Stimulated activated CD8-positive, alpha-beta memory T cell treated with anti-CD3 and anti-CD28 coated beads, Interleukin-7, amount 100 ng/mL, for 24 hours (primary cell): ENCODE measurements at regions not wholly inside any gene's neighbourhood (a gene's known extent, or its start where the extent isn't known, plus 50 kb on each side); places are given as distances from the start of the nearest gene placed in this dataset.

Experiments used
- DNase-seq: peaks from one replicate; pipeline ENCODE4 v3.0.0-alpha.2; 2020; ENCODE audit warnings: low read depth

DNA sequence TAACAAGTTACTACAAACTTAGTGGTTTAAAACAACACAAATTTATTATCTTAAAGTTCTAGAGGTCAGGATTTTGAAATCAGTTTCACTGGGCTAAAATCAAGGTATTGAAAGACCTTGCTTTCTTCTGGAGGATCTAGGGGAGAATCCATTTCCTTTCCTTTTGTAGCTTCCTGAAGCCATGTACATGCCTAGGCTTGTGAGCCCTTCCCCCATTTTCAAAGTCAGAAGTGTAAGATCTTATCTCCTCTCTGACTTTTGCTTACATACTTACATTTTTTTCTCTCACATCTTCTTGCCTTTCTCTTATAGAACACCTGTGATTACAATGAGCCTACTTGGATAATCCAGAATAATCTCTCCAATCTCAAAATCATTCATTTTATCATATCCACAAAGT lies 78.7 kb upstream of the MBOAT2 start:
- DNase-seq: no peak

DNA sequence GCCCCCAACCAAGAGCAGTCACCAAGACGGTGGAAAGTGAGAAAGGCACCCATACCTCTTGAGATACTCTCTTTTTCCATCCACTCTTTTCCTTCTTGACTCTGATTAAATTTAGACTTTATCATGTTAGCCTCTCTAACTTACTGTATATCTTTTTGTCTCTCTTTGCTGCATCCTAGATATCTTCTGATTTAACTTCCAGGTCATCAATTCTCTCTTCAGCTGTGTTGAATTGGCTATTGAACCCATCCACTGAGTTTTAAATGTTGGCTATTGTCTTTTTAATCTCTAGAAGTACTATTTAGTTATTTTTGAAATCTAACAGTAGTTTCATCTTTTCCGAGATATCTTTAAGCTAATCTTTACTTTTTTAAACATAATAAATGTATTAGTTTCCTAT lies 78.3 kb upstream of the MBOAT2 start:
- no peak for DNase-seq

DNA sequence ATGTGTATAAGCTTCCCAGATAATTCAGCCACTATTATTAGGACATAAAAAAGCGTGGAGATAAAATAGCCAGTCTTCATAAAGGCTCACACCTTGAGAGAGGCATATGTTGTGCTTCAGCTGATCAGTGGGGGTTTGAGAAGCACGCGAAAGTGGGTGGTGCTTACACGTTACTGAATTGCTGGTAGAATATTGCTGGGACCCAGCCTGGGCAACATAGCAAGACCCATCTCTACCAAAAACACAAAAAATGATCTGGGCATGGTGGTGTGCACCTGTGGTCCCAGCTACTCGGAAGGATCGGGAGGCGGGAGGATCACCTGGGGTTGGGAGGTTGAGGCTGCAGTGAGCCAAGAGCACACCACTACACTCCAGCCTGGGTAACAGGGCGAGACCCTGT lies 74.9 kb upstream of the MBOAT2 start:
- no peak for DNase-seq

DNA sequence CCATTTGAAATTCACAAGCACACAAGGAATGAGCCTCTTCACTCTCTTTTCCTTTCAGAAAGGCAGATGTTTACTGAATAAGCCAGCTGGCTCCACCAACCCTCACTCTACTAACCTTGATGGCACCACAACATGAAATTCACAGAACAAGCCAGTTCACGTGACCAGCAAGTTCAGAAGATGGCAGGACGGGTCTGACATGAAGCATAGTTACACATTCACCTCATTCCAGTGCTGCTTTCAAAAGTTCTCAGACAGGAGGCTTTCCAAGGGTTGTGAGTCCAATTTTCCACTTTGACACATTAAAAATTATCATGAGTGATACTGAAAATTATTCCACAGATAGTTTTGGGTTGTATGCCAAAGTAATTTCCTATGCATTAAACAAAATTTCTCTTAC lies 74.2 kb upstream of the MBOAT2 start:
- DNase-seq: no peak

DNA sequence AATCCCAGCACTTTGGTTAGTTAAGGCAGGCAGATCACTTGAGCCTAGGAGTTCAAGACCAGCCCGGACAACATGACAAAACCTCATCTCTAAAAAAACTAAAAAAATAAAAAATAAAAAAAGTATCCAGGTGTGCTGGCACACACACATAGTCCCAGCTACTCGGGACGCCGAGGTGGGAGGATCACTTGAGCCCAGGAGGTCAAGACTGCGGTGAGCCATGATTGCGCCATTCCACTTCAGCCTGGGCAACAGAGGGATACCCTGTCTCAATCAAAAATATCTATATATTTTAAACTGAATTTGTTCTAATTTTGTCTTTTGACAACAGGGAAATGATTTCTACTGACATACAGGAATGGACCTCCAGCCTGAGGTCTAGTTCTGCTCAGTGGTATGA lies 73.3 kb upstream of the MBOAT2 start:
- no peak for DNase-seq

DNA sequence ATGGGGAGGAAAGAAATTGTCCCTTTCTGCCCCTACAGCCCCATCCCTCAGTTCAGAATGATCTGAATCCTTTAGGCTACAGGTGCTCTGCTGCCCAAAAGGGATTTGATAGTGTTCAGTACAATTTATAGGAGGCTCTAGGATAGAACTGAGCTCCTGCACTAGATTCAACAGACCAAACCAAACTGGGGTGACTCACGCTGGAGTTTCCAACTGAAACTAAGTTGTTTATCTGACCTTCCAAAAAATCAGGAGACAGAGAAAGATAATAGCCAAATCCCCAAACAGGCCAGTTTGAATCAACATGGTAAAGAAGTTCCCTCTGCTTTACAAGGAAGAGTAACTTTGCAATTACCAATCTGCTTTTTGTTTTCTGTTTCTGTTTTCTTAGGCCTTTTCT lies 72.7 kb upstream of the MBOAT2 start:
- DNase-seq: no peak

DNA sequence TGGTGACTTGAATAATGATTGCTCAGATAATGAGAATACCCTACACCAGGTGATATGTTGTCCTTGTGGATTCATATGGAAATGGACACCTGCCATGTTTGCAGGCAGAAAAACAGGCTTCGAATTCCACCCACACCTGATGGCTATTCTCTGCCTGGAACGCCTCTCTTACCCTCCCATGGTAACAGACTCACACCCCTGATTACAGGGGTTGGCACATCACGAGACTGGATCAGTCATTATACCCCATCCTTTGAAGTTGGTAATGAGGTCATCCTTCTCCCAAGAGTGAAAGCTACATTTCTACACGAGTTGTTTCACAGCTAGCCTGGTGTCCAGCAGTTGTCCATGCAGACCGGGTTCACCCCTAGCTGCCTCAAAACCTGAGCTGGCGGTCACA lies 71.4 kb upstream of the MBOAT2 start:
- DNase-seq: no peak

DNA sequence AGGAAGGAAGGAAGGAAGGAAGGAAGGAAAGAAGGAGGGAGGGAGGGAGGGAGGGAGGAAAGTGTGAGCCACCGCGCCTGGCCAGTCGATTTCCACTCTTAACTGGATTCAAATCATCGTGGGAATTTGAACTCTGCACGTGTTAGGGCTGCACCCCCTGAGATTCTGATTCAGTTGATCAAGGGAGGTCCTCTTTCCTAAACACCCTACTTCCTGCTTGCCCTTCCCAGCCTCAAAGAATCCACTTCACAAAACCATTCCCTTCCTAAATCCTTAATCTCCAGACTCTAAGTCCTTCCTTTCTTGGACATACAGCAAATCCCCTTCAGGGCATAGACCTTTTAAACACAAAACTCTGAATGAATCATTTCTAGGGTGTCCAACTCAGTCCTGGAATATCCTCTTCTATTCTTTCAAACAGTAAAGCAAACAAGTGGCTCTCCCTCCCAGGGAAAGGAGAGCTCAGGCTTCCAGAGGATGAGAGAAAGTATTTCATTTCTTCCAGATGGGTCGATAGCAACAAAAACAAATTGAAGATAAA lies 68.2 kb upstream of the MBOAT2 start:
- no peak for DNase-seq

DNA sequence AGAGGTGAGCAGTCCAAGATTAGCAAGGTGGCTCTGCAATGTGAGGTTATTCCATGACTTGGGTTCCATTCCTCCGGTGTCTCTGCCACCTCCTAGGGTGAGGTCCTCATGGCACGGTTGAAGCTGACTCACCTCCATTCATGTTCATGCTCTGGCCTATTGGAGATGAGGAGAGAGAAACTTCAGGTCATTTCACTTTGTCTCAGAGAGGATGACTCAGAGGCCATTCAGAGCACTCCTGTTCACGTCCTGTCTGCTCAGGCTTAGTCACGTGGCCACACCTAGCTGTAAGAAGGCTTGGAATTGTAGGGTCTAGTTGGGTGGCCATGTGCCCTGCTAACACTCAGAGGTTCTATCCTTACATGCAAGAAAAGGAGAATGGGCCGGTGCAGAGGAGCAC lies 67.5 kb upstream of the MBOAT2 start:
- no peak for DNase-seq

DNA sequence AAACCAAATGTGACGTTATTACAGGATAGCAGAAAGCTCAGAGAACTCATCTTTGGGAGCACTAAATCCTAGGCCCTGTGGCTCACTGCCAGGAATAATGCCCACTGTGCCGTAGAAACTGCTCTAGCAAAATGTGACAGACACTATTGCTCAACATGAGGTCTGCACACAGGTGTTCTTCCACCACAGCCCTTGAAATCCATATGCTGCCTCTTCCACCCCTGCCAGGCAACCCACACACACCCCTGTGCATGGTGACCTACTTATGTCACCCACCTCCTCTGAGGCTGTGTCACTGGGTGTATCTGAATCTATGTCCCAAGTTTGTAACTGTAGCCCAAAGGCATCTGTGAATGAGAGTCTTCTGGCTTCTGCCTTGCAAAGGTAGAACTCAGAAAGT lies 66.1 kb upstream of the MBOAT2 start:
- DNase-seq: no peak

DNA sequence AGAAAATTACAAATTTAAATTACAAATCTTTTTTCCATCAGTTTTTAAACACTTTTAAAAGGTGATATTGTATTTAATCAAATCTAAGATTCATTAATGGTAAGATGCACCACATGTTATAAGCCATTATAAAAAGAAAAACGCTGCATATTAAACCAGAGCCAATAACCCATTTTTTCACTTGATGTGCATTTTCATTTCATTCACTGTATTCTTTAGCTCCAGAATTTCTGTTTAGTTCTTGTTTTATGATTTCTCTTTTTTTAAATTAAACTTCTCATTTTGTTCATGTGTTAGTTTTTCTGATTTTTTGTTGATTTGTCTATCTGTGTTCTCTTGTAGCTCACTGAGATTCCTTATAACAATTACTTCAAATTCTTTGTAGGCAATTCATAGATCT lies 62.4 kb upstream of the MBOAT2 start:
- no peak for DNase-seq

DNA sequence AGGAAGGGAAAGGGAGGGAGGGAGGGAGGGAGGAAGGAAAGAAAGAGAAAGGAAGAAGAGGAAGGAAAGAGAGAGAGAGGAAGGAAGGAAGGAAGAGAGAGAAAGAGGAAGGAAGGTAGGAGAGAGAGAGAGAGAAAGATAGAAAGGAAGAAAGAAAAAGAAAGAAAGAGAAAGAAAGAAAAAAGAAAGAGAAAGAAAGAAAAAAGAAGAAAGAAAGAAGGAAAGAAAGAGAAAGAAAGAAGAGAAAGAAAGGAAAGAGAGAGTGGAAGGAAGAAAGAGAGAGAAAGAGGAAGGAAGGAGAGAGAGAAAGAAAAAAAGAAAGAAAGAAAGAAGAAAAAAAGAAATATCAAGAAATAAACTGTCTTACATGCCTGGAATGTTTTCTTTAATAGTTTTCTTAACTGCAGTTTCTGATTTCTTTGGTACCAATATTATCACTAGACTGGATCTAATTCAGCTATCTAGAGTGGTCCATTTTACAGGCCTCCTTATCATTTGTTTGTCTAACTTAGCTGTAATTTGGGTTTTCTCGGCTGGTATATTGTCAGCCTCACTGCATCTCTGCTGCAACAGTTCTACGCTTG lies 59.6 kb upstream of the MBOAT2 start:
- DNase-seq: no peak

DNA sequence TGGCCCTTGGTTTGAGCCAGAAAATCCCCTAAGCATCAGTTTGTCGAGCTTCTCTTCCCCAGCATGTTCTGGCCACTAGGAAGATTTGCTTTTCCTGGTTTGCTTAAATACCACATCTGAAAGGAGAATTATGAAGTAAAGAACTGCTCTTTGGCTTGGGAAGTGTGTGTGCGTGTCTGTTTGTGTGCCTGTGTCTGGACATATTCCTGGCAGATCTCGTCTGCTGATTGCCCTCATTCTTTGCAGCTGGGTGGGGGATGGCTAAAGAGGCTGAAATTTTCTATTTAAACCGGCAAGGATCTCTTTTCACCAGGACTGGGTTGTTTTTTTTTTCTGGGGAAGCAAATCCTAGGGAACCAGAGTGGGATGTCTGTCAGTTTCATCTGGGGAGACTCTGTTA lies 57.3 kb upstream of the MBOAT2 start:
- no peak for DNase-seq

DNA sequence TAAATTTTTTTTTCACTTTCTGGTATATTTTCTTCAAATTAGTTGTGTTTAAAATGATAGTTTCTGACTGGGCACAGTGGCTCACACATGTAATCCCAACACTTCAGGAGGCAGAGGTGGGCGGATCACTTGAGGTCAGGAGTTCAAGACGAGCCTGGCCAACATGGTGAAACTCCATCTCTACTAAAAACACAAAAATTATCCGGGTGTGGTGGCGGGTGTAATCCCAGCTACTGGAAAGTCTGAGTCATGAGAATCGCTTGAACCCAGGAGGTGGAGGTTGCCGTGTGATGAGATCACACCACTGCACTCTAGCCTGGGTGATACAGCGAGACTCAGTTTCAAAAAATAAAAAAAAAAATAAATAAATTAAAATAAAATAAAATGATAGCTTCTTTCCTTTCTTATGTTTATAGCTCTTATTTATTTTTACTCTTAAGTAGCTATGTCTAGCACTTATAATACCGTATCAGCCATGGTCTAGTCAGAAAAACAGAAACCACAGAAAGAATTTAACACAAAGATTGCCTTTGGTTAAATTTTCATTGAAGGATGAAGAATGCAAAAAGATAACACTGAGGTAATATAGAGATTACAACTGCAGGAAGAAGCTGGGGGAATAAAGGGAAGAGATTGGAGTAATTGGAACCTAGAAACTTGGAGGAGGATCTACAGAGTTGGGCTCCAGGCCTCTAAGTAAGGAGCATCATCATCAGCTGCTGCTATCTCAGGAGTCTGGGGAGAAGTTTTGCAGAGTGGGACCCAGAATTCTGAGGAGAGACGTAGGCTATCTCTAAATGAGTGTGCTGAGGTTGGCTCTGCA lies 54.7 kb upstream of the MBOAT2 start:
- DNase-seq: no peak

DNA sequence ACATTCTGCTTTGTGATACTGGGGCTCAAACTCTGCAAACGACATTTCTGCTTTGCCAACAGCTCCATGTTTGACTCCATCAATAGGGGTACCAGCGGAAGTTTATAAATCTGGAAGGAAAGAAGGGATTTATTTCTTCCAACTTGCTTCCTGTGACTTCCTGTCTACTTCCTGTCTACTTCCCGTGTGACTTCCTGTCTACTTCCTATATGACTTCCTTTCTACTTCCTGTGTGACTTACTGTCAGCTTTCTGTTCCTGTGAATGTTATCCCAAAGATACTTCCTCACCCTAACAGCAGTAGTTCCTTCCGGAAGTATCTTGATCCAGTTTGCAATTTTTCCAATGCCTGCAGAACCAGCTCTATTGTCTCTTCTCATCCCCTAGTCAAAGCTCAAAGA lies 52.0 kb upstream of the MBOAT2 start:
- DNase-seq: no peak

DNA sequence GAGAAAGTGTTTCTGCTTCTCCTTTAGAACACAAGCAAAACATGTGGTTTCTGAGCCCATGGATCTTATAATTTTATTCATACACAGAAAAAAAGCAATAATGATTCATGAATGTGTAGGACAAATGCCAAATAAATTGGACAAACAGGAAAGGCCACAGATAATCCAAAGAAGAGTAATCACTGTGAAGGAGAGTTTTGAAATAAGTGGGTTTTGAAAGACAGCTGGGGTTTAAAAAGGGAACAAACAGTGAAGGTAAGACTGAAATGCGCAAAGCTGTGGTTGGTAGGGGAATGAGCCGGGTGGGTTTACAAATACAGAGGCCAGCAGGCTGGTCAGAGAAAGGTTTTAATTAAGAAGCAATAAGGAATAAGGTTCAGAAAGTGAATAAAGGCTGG lies 50.0 kb upstream of the MBOAT2 start:
- DNase-seq: no peak
